ENCODE measurements at regions not wholly inside any gene's neighbourhood (a gene's known extent, or its start where the extent isn't known, plus 50 kb on each side); places are given as distances from the start of the nearest gene placed in this dataset.

- TF ChIP-seq POLR2A (IDR thresholded peaks at IDR 0.05; ENCODE audit: low read length) = no peak
- no peak for TF ChIP-seq GATA1 (IDR thresholded peaks at IDR 0.05; ENCODE audit: low read depth, low read length)
Observed at GRCh38 chr12:11991604-11992003, 79.1 kb upstream of the BCL2L14 start.

Measured in erythroblast (primary cell).